ENCODE measurements at regions not wholly inside any gene's neighbourhood (a gene's known extent, or its start where the extent isn't known, plus 50 kb on each side); places are given as distances from the start of the nearest gene placed in this dataset.

- Histone ChIP-seq H3K9me3 (ENCODE audit: control insufficient read depth, insufficient read depth, low read length) (no peaks in the 10 kb centered on the region), H3K27me3 (ENCODE audit: control insufficient read depth, insufficient read depth, low read length) (no peaks in the 10 kb centered on the region), H3K4me3 (ENCODE audit: low read depth, low read length) (no peak overlapping the region), H3K36me3 (ENCODE audit: control insufficient read depth, insufficient read depth, low read length) (no peaks in the 10 kb centered on the region), H3K27ac (ENCODE audit: low read depth, low read length) (no peak overlapping the region), H3K4me1 (ENCODE audit: control insufficient read depth, insufficient read depth, low read length) (no peaks in the 10 kb centered on the region)
- peak in 2 of 6 donors; percentile 21 to 34 for DNase-seq (ENCODE audit: low read depth in 4 of 6, low spot score in 6 of 6)
Observed at GRCh38 chr4:133801883-133802282, 399.7 kb downstream of the PABPC4L start.

DNA sequence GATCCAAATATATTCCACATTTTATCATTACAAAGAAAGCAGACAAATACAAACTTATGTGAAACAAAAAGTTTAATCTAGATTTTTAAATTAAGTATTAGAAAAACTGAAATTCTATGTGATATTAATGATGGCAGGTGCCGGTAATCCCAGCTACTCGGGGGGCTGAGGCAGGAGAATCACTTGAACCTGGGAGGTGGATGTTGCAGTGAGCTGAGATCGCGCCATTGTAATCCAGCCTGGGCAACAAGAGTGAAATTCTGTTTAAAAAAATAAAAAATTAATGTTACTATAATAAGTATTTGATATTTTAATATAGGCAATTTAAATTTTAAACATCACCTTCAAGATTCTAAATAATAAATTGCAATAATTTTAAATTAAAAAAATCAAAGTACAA lies 400.6 kb downstream of the PABPC4L start:
- no peak overlapping the region for H3K4me3 ChIP-seq (ENCODE audit: low read depth, low read length)
- no peak for DNase-seq (ENCODE audit: low read depth in 4 of 6, low spot score in 6 of 6)
- H3K27ac ChIP-seq (ENCODE audit: low read depth, low read length): no peak overlapping the region
- WGBS (ENCODE audit: insufficient coverage): 100% methylated on average over 2 of the region's 4 CpGs
- H3K36me3 ChIP-seq (ENCODE audit: control insufficient read depth, insufficient read depth, low read length): no peaks in the 10 kb centered on the region
- H3K9me3 ChIP-seq (ENCODE audit: control insufficient read depth, insufficient read depth, low read length): no peaks in the 10 kb centered on the region
- H3K4me1 ChIP-seq (ENCODE audit: control insufficient read depth, insufficient read depth, low read length): no peaks in the 10 kb centered on the region
- no peaks in the 10 kb centered on the region for H3K27me3 ChIP-seq (ENCODE audit: control insufficient read depth, insufficient read depth, low read length)

DNA sequence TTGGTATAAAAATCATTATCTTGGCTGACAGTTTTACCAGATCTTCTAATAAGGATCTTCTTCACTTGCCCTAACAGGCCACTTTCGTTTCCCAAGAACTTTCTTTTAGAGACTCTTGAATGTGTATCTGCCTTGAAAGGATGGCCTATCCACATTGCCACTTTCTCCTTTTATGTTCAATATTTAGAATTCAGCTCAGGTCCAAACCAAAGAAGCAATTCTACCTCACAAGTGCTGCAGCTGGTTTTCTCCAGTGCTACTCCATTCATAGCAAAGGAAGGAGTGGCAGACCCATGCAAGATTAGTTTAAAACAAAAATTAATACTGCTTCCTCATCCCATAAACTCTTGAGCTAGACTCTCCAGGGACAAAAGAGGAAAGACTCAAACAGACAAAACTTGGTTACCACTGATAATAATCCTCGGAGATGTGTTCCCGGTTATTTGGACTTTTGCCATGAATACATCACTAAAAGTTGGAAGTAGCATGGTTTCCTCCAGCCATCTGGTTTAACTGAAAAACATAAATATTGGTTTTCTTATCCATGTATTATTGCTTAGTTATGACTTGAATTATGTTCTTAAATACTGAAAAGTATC lies 401.8 kb downstream of the PABPC4L start:
- H3K27ac ChIP-seq (ENCODE audit: low read depth, low read length): peak overlapping the region; percentile 62
- H3K4me1 ChIP-seq (ENCODE audit: control insufficient read depth, insufficient read depth, low read length): no peaks in the 10 kb centered on the region
- DNase-seq (ENCODE audit: low read depth in 4 of 6, low spot score in 6 of 6): peak; percentile 27 to 84 (median 52)
- no CpG with 5 or more reads among the region's 3 CpGs for WGBS (ENCODE audit: insufficient coverage)
- no peaks in the 10 kb centered on the region for H3K36me3 ChIP-seq (ENCODE audit: control insufficient read depth, insufficient read depth, low read length)
- H3K4me3 ChIP-seq (ENCODE audit: low read depth, low read length): no peak overlapping the region
- H3K27me3 ChIP-seq (ENCODE audit: control insufficient read depth, insufficient read depth, low read length): no peaks in the 10 kb centered on the region
- no peaks in the 10 kb centered on the region for H3K9me3 ChIP-seq (ENCODE audit: control insufficient read depth, insufficient read depth, low read length)

- Histone ChIP-seq H3K4me3 (ENCODE audit: low read depth, low read length) (no peak overlapping the region), H3K9me3 (ENCODE audit: control insufficient read depth, insufficient read depth, low read length) (no peaks in the 10 kb centered on the region), H3K4me1 (ENCODE audit: control insufficient read depth, insufficient read depth, low read length) (no peaks in the 10 kb centered on the region), H3K27me3 (ENCODE audit: control insufficient read depth, insufficient read depth, low read length) (no peaks in the 10 kb centered on the region), H3K36me3 (ENCODE audit: control insufficient read depth, insufficient read depth, low read length) (no peaks in the 10 kb centered on the region), H3K27ac (ENCODE audit: low read depth, low read length) (no peak overlapping the region)
- peak in 1 of 6 donors; percentile 23 for DNase-seq (ENCODE audit: low read depth in 4 of 6, low spot score in 6 of 6)
- WGBS (ENCODE audit: insufficient coverage): no CpG with 5 or more reads among the region's 2 CpGs
Observed at GRCh38 chr4:133777661-133778060, 423.9 kb downstream of the PABPC4L start.

- no peaks in the 10 kb centered on the region for H3K9me3 ChIP-seq (ENCODE audit: control insufficient read depth, insufficient read depth, low read length)
- no peaks in the 10 kb centered on the region for H3K27me3 ChIP-seq (ENCODE audit: control insufficient read depth, insufficient read depth, low read length)
- H3K4me1 ChIP-seq (ENCODE audit: control insufficient read depth, insufficient read depth, low read length): no peaks in the 10 kb centered on the region
- H3K4me3 ChIP-seq (ENCODE audit: low read depth, low read length): no peak overlapping the region
- no peak overlapping the region for H3K27ac ChIP-seq (ENCODE audit: low read depth, low read length)
- no peaks in the 10 kb centered on the region for H3K36me3 ChIP-seq (ENCODE audit: control insufficient read depth, insufficient read depth, low read length)
- no peak for DNase-seq (ENCODE audit: low read depth in 4 of 6, low spot score in 6 of 6)
- no CpG with 5 or more reads among the region's 4 CpGs for WGBS (ENCODE audit: insufficient coverage)
Observed at GRCh38 chr4:133776961-133777360, 424.6 kb downstream of the PABPC4L start.

- no peaks in the 10 kb centered on the region for H3K36me3 ChIP-seq (ENCODE audit: control insufficient read depth, insufficient read depth, low read length)
- no CpG with 5 or more reads among the region's 2 CpGs for WGBS (ENCODE audit: insufficient coverage)
- no peaks in the 10 kb centered on the region for H3K4me1 ChIP-seq (ENCODE audit: control insufficient read depth, insufficient read depth, low read length)
- DNase-seq (ENCODE audit: low read depth in 4 of 6, low spot score in 6 of 6): no peak
- no peaks in the 10 kb centered on the region for H3K9me3 ChIP-seq (ENCODE audit: control insufficient read depth, insufficient read depth, low read length)
- no peak overlapping the region for H3K4me3 ChIP-seq (ENCODE audit: low read depth, low read length)
- H3K27me3 ChIP-seq (ENCODE audit: control insufficient read depth, insufficient read depth, low read length): no peaks in the 10 kb centered on the region
- no peak overlapping the region for H3K27ac ChIP-seq (ENCODE audit: low read depth, low read length)
Observed at GRCh38 chr4:133776503-133776902, 425.1 kb downstream of the PABPC4L start.

DNA sequence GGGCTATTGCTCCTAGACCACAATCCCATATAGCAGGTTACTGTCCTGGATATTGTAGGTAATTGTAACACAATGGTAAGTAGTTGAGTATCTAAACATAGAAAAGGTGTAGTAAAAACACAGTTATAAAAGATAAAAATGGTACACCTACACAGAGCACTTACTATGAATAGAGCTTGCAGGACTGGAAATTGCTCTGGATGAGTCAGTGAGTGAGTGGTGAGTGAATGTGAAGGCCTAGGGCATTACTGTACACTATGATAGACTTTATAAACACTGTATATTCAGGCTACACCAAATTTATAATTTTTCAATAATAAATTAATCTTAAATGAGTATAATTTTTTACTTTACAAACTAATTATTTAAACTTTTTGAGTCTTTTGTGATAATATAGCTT lies 425.7 kb downstream of the PABPC4L start:
- Histone ChIP-seq H3K9me3 (ENCODE audit: control insufficient read depth, insufficient read depth, low read length) (no peaks in the 10 kb centered on the region), H3K27ac (ENCODE audit: low read depth, low read length) (no peak overlapping the region), H3K36me3 (ENCODE audit: control insufficient read depth, insufficient read depth, low read length) (no peaks in the 10 kb centered on the region), H3K4me3 (ENCODE audit: low read depth, low read length) (no peak overlapping the region), H3K4me1 (ENCODE audit: control insufficient read depth, insufficient read depth, low read length) (no peaks in the 10 kb centered on the region), H3K27me3 (ENCODE audit: control insufficient read depth, insufficient read depth, low read length) (no peaks in the 10 kb centered on the region)
- no peak for DNase-seq (ENCODE audit: low read depth in 4 of 6, low spot score in 6 of 6)

DNA sequence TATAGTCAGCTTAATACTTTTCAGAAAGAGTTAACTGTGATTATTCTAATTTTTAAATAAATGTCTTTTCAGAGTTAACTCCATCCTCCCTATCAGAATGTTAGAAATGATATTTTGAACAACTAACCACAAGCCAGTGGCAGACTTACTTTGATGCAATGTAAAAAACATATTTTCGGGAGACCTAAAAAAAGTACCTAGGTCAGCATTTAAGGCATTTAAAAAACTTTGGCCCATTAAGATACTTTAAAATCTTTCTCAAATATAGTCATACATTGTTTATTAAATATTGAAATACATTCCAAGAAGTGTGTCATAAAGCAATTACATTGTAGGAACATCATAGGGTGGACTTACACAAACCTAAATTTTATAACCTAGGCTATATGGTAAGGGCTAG lies 426.1 kb downstream of the PABPC4L start:
- Histone ChIP-seq H3K27me3 (ENCODE audit: control insufficient read depth, insufficient read depth, low read length) (no peaks in the 10 kb centered on the region), H3K27ac (ENCODE audit: low read depth, low read length) (no peak overlapping the region), H3K9me3 (ENCODE audit: control insufficient read depth, insufficient read depth, low read length) (no peaks in the 10 kb centered on the region), H3K36me3 (ENCODE audit: control insufficient read depth, insufficient read depth, low read length) (no peaks in the 10 kb centered on the region), H3K4me3 (ENCODE audit: low read depth, low read length) (no peak overlapping the region), H3K4me1 (ENCODE audit: control insufficient read depth, insufficient read depth, low read length) (no peaks in the 10 kb centered on the region)
- DNase-seq (ENCODE audit: low read depth in 4 of 6, low spot score in 6 of 6): no peak
- WGBS (ENCODE audit: insufficient coverage): no CpG with 5 or more reads among the region's 1 CpG

GRCh38 chr4:133759428-133759827 lies 442.2 kb downstream of the PABPC4L start:
- Histone ChIP-seq H3K4me3 (ENCODE audit: low read depth, low read length) (no peak overlapping the region), H3K4me1 (ENCODE audit: control insufficient read depth, insufficient read depth, low read length) (no peaks in the 10 kb centered on the region), H3K9me3 (ENCODE audit: control insufficient read depth, insufficient read depth, low read length) (no peaks in the 10 kb centered on the region), H3K27ac (ENCODE audit: low read depth, low read length) (no peak overlapping the region), H3K36me3 (ENCODE audit: control insufficient read depth, insufficient read depth, low read length) (no peaks in the 10 kb centered on the region), H3K27me3 (ENCODE audit: control insufficient read depth, insufficient read depth, low read length) (no peaks in the 10 kb centered on the region)
- WGBS (ENCODE audit: insufficient coverage): 89% methylated on average over 7 of the region's 7 CpGs
- DNase-seq (ENCODE audit: low read depth in 4 of 6, low spot score in 6 of 6): no peak

GRCh38 chr4:133741766-133742165 lies 459.8 kb downstream of the PABPC4L start:
- H3K36me3 ChIP-seq (ENCODE audit: control insufficient read depth, insufficient read depth, low read length): no peaks in the 10 kb centered on the region
- no peak overlapping the region for H3K27ac ChIP-seq (ENCODE audit: low read depth, low read length)
- DNase-seq (ENCODE audit: low read depth in 4 of 6, low spot score in 6 of 6): no peak
- WGBS (ENCODE audit: insufficient coverage): no CpG with 5 or more reads among the region's 3 CpGs
- H3K4me3 ChIP-seq (ENCODE audit: low read depth, low read length): no peak overlapping the region
- no peaks in the 10 kb centered on the region for H3K4me1 ChIP-seq (ENCODE audit: control insufficient read depth, insufficient read depth, low read length)
- H3K9me3 ChIP-seq (ENCODE audit: control insufficient read depth, insufficient read depth, low read length): no peaks in the 10 kb centered on the region
- H3K27me3 ChIP-seq (ENCODE audit: control insufficient read depth, insufficient read depth, low read length): no peaks in the 10 kb centered on the region
